ENCODE measurements at regions not wholly inside any gene's neighbourhood (a gene's known extent, or its start where the extent isn't known, plus 50 kb on each side); places are given as distances from the start of the nearest gene placed in this dataset.

GRCh38 chr10:44154956-44155355, 229.9 kb downstream of the CXCL12 start:
- H4K20me1 ChIP-seq (ENCODE audit: insufficient read depth, low read length, poor library complexity, severe bottlenecking): no peaks in the 10 kb centered on the region
- H3K9me2 ChIP-seq (replicated peaks; ENCODE audit: low read depth, low read length): no peaks in the 10 kb centered on the region
- H3K27me3 ChIP-seq (ENCODE audit: insufficient read depth, low read length, poor library complexity, severe bottlenecking): no peaks in the 10 kb centered on the region
- H3K79me2 ChIP-seq (ENCODE audit: insufficient read depth, low read length): no peaks in the 10 kb centered on the region
- H3K4me3 ChIP-seq (ENCODE audit: low read length, poor library complexity, severe bottlenecking): no peak overlapping the region
- H3F3A ChIP-seq (ENCODE audit: low read depth): no peaks in the 10 kb centered on the region
- H3K4me2 ChIP-seq (ENCODE audit: low read depth, low read length, poor library complexity, severe bottlenecking): no peak overlapping the region
- no peak overlapping the region for H3K9ac ChIP-seq (ENCODE audit: low read depth, low read length, poor library complexity, severe bottlenecking)
- H3K4me1 ChIP-seq (ENCODE audit: insufficient read depth, low read length, poor library complexity, severe bottlenecking): no peaks in the 10 kb centered on the region
- no peaks in the 10 kb centered on the region for H3K36me3 ChIP-seq (ENCODE audit: insufficient read depth, low read length)
- no peak overlapping the region for H2AFZ ChIP-seq (ENCODE audit: low read length)
- no peaks in the 10 kb centered on the region for H3K9me3 ChIP-seq (ENCODE audit: insufficient read depth, low read depth, low read length)
- TF ChIP-seq EZH2phosphoT487 (IDR thresholded peaks at IDR 0.05; ENCODE audit: borderline replicate concordance) (no peak), CTCF (conservative IDR thresholded peaks at IDR 0.05; ENCODE audit: low read length) (no peak)

GRCh38 chr10:44153918-44154670, 230.8 kb downstream of the CXCL12 start:
- H2AFZ ChIP-seq (ENCODE audit: low read length): no peak overlapping the region
- no peaks in the 10 kb centered on the region for H3K9me3 ChIP-seq (ENCODE audit: insufficient read depth, low read depth, low read length)

GRCh38 chr10:44143556-44143955, 241.3 kb downstream of the CXCL12 start:
- H3K27me3 ChIP-seq (ENCODE audit: insufficient read depth, low read length, poor library complexity, severe bottlenecking): no peaks in the 10 kb centered on the region
- TF ChIP-seq EZH2phosphoT487 (IDR thresholded peaks at IDR 0.05; ENCODE audit: borderline replicate concordance) (no peak), CTCF (conservative IDR thresholded peaks at IDR 0.05; ENCODE audit: low read length) (no peak)
- no peaks in the 10 kb centered on the region for H3K79me2 ChIP-seq (ENCODE audit: insufficient read depth, low read length)
- no peaks in the 10 kb centered on the region for H3F3A ChIP-seq (ENCODE audit: low read depth)
- no peaks in the 10 kb centered on the region for H3K4me1 ChIP-seq (ENCODE audit: insufficient read depth, low read length, poor library complexity, severe bottlenecking)
- H3K9ac ChIP-seq (ENCODE audit: low read depth, low read length, poor library complexity, severe bottlenecking): no peak overlapping the region
- no peaks in the 10 kb centered on the region for H4K20me1 ChIP-seq (ENCODE audit: insufficient read depth, low read length, poor library complexity, severe bottlenecking)
- H3K4me2 ChIP-seq (ENCODE audit: low read depth, low read length, poor library complexity, severe bottlenecking): no peak overlapping the region
- H2AFZ ChIP-seq (ENCODE audit: low read length): no peak overlapping the region
- no peaks in the 10 kb centered on the region for H3K9me2 ChIP-seq (replicated peaks; ENCODE audit: low read depth, low read length)
- H3K4me3 ChIP-seq (ENCODE audit: low read length, poor library complexity, severe bottlenecking): no peak overlapping the region
- H3K9me3 ChIP-seq (ENCODE audit: insufficient read depth, low read depth, low read length): 0 out of 2 replicates have a peak, but pooled peaks cover 2% of the 10 kb centered on the region
- no peaks in the 10 kb centered on the region for H3K36me3 ChIP-seq (ENCODE audit: insufficient read depth, low read length)

More at GRCh38 chr10:44153918-44154670, 230.8 kb downstream of the CXCL12 start:
- H3K9ac ChIP-seq (ENCODE audit: low read depth, low read length, poor library complexity, severe bottlenecking): no peak overlapping the region
- H4K20me1 ChIP-seq (ENCODE audit: insufficient read depth, low read length, poor library complexity, severe bottlenecking): no peaks in the 10 kb centered on the region
- no peaks in the 10 kb centered on the region for H3K9me2 ChIP-seq (replicated peaks; ENCODE audit: low read depth, low read length)
- H3K27me3 ChIP-seq (ENCODE audit: insufficient read depth, low read length, poor library complexity, severe bottlenecking): no peaks in the 10 kb centered on the region
- no peak overlapping the region for H3K4me2 ChIP-seq (ENCODE audit: low read depth, low read length, poor library complexity, severe bottlenecking)
- H3K79me2 ChIP-seq (ENCODE audit: insufficient read depth, low read length): no peaks in the 10 kb centered on the region
- H3F3A ChIP-seq (ENCODE audit: low read depth): no peaks in the 10 kb centered on the region
- H3K4me3 ChIP-seq (ENCODE audit: low read length, poor library complexity, severe bottlenecking): no peak overlapping the region
- H3K4me1 ChIP-seq (ENCODE audit: insufficient read depth, low read length, poor library complexity, severe bottlenecking): no peaks in the 10 kb centered on the region
- no peak for TF ChIP-seq EZH2phosphoT487 (IDR thresholded peaks at IDR 0.05; ENCODE audit: borderline replicate concordance)
- TF ChIP-seq CTCF (conservative IDR thresholded peaks at IDR 0.05; ENCODE audit: low read length): no peak
- H3K36me3 ChIP-seq (ENCODE audit: insufficient read depth, low read length): no peaks in the 10 kb centered on the region
